ENCODE measurements at regions not wholly inside any gene's neighbourhood (a gene's known extent, or its start where the extent isn't known, plus 50 kb on each side); places are given as distances from the start of the nearest gene placed in this dataset.

GRCh38 chr13:89959074-89959473, 1388.4 kb upstream of the MIR17HG start:
- CTCF ChIA-PET, result no interaction called here
- POLR2A ChIA-PET, result no interaction called here

More at GRCh38 chr13:89959074-89959473, 1388.4 kb upstream of the MIR17HG start:
- DNase-seq (ENCODE audit: low read depth in 1 of 2, low spot score in 1 of 2) (no peak), ATAC-seq (no peak), FAIRE-seq (no peak)
- Histone ChIP-seq H3K4me3 (no peak overlapping the region), H3K9me3 (no peaks in the 10 kb centered on the region), H3K27ac (no peak overlapping the region), H3K4me1 (no peaks in the 10 kb centered on the region), H3K4me2 (no peak overlapping the region)
- TF ChIP-seq POLR2A (IDR thresholded peaks at IDR 0.05; ENCODE audit: low read length) (no peak), JUN (IDR thresholded peaks at IDR 0.05) (no peak), CTCF (IDR thresholded peaks at IDR 0.05) (no peak), ATOH8 (CRISPR knock-in tag; IDR thresholded peaks at IDR 0.05; ENCODE audit: low read depth) (no peak), HOXA7 (CRISPR knock-in tag; IDR thresholded peaks at IDR 0.05) (no peak), NR3C1 (IDR thresholded peaks at IDR 0.05) (no peak), KDM5A (IDR thresholded peaks at IDR 0.05) (no peak), REST (IDR thresholded peaks at IDR 0.05) (no peak), POLR2AphosphoS2 (conservative IDR thresholded peaks at IDR 0.05; ENCODE audit: low read length) (no peak), RARB (CRISPR knock-in tag; IDR thresholded peaks at IDR 0.05) (no peak), NFE2L2 (conservative IDR thresholded peaks at IDR 0.05; ENCODE audit: low read length) (no peak), BCL3 (IDR thresholded peaks at IDR 0.05) (no peak), KDM1A (IDR thresholded peaks at IDR 0.05; ENCODE audit: low read depth) (no peak), RNF2 (IDR thresholded peaks at IDR 0.05; ENCODE audit: borderline replicate concordance, low read depth) (no peak), CBX8 (IDR thresholded peaks at IDR 0.05) (no peak), SREBF2 (IDR thresholded peaks at IDR 0.05) (no peak)
- TF ChIP-seq, protein P1, sequence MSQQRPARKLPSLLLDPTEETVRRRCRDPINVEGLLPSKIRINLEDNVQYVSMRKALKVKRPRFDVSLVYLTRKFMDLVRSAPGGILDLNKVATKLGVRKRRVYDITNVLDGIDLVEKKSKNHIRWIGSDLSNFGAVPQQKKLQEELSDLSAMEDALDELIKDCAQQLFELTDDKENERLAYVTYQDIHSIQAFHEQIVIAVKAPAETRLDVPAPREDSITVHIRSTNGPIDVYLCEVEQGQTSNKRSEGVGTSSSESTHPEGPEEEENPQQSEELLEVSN (IDR thresholded peaks at IDR 0.05; ENCODE audit: borderline replicate concordance, low read depth), result no peak
- 60% methylated on average over 2 of the region's 2 CpGs for WGBS (ENCODE audit: missing lambda C conversion rate)
